AG04449 (cell line): ENCODE measurements at regions not wholly inside any gene's neighbourhood (a gene's known extent, or its start where the extent isn't known, plus 50 kb on each side); places are given as distances from the start of the nearest gene placed in this dataset.

Experiments used
- CTCF ChIA-PET: fragments of 350-600 bp; formaldehyde crosslinking; extraction: SDS; loops from one replicate; lab custom pipeline; 2021; ENCODE audit warnings: antibody characterized with exemption; lab: Yijun Ruan, JAX
- POLR2A ChIA-PET: fragments of 400-600, 350-600 bp; formaldehyde crosslinking; extraction: SDS; loops from one replicate; lab custom pipeline; 2020; ENCODE audit warnings: antibody characterized with exemption, inconsistent platforms; lab: Yijun Ruan, JAX
- DNase-seq: peaks from one replicate; pipeline ENCODE4 v3.0.0-alpha.2; 2010; ENCODE audit warnings: low read depth, low spot score
- H3K4me3 ChIP-seq: 2 replicates; pipeline ENCODE4 v1.5.1; 2011; ENCODE audit warnings: low read depth, mild to moderate bottlenecking, control low read depth, low read length
- TF ChIP-seq, protein P1 (sequence below): IDR thresholded peaks from one replicate; pipeline ENCODE4 v1.5.1; 2011; ENCODE audit warnings: mild to moderate bottlenecking, moderate library complexity, low read length, control low read depth, inconsistent platforms; ENCODE audit not compliant: insufficient read depth; ENCODE audit errors: missing control alignments

- no peak overlapping the region for H3K4me3 ChIP-seq
- no peak for DNase-seq
- CTCF ChIA-PET = no interaction called here
- POLR2A ChIA-PET = no interaction called here
- TF ChIP-seq, protein P1, sequence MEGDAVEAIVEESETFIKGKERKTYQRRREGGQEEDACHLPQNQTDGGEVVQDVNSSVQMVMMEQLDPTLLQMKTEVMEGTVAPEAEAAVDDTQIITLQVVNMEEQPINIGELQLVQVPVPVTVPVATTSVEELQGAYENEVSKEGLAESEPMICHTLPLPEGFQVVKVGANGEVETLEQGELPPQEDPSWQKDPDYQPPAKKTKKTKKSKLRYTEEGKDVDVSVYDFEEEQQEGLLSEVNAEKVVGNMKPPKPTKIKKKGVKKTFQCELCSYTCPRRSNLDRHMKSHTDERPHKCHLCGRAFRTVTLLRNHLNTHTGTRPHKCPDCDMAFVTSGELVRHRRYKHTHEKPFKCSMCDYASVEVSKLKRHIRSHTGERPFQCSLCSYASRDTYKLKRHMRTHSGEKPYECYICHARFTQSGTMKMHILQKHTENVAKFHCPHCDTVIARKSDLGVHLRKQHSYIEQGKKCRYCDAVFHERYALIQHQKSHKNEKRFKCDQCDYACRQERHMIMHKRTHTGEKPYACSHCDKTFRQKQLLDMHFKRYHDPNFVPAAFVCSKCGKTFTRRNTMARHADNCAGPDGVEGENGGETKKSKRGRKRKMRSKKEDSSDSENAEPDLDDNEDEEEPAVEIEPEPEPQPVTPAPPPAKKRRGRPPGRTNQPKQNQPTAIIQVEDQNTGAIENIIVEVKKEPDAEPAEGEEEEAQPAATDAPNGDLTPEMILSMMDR = no peak
Measured at GRCh38 chr1:114208106-114208505, 54.4 kb upstream of the SYT6 start.

DNA sequence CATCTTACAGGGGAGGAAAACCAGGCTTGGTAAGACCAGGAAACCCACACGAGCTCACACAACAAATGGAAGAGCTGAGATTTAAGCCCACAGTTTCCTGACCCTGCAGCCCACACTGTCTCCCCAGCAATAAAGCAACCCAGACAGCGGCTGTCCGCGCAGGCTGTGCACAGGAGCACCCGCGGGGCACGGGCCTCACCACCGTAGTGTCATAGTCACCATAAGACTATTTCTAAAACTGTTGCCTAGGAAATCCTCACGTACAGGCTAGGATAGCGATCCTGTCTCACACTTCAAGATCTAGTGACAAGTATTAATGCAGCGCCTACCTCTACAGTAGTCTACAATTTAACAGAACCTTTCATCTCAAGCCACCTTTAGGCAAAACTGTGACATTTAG, 54.0 kb upstream of the SYT6 start:
- ChIA-PET POLR2A (no interaction called here), CTCF (no interaction called here)
- DNase-seq = no peak
- TF ChIP-seq, protein P1 = no peak
- no peak overlapping the region for H3K4me3 ChIP-seq

DNA sequence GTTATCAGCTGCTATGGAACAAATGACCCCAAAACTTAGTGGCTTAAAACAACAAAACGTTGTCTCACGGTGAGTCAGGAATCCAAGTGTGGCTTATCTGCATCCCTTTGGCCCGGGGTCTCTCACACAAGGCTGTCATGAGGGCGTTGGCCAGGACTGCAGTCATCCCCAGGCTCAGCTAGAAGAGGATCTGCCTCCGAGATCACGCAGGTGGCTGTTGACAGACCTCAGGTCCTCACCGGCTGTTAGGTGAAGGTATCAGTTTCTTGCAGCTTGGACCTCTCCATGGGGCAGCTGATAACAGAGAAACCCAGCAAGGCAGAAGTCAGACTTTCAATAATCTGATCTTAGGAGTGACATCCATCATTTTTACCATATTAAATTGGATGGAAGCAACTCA, 52.7 kb upstream of the SYT6 start:
- no peak overlapping the region for H3K4me3 ChIP-seq
- TF ChIP-seq, protein P1 = no peak
- POLR2A ChIA-PET = no interaction called here
- CTCF ChIA-PET = no interaction called here
- no peak for DNase-seq

GRCh38 chr1:114203595-114204128, 50.0 kb upstream of the SYT6 start:
- no peak for DNase-seq
- TF ChIP-seq, protein P1 = no peak
- CTCF ChIA-PET = no interaction called here
- H3K4me3 ChIP-seq = no peak overlapping the region
- POLR2A ChIA-PET = no interaction called here
